SU-DHL-6 (cell line): ENCODE measurements at regions not wholly inside any gene's neighbourhood (a gene's known extent, or its start where the extent isn't known, plus 50 kb on each side); places are given as distances from the start of the nearest gene placed in this dataset.

ENCODE experiments used
- H2AFZ ChIP-seq: fragments of 200-600 bp; sonication (generic); 2 replicates; pipeline ENCODE4 v1.6.1; 2014; ENCODE audit warnings: low read depth, mild to moderate bottlenecking, moderate library complexity, mixed read lengths, antibody characterized with exemption, low read length; ENCODE audit not compliant: severe bottlenecking
- H3F3A ChIP-seq: fragments of 200-600 bp; shearing (Covaris generic); 2 replicates; pipeline ENCODE4 v1.6.0; 2016; ENCODE audit warnings: antibody characterized with exemption, mild to moderate bottlenecking; ENCODE audit not compliant: insufficient read depth
- H3K27ac ChIP-seq: fragments of 200-600 bp; sonication (generic); 2 replicates; pipeline ENCODE4 v1.5.1; 2016; ENCODE audit warnings: low read depth, mild to moderate bottlenecking, low read length, moderate library complexity, mixed read lengths
- H3K27me3 ChIP-seq: fragments of 200-600 bp; sonication (generic), shearing (Covaris generic); 2 replicates; pipeline ENCODE4 v1.6.0; 2014; ENCODE audit warnings: mild to moderate bottlenecking, low read length
- H3K36me3 ChIP-seq: fragments of 200-600 bp; sonication (generic); 2 replicates; pipeline ENCODE4 v1.6.1; 2014; ENCODE audit warnings: mild to moderate bottlenecking, low read length, mixed read lengths
- H3K4me2 ChIP-seq: fragments of 300-600, 200-600 bp; shearing (Covaris generic), sonication (generic); 2 replicates; pipeline ENCODE4 v1.6.0; 2014; ENCODE audit warnings: low read length, low read depth, mild to moderate bottlenecking; ENCODE audit not compliant: poor library complexity, severe bottlenecking
- H3K4me3 ChIP-seq: fragments of 200-600 bp; sonication (generic); 2 replicates; pipeline ENCODE4 v1.5.1; 2014; ENCODE audit warnings: antibody characterized with exemption, low read length, mild to moderate bottlenecking, mixed read lengths; ENCODE audit not compliant: insufficient read depth, poor library complexity, severe bottlenecking
- H3K79me2 ChIP-seq: fragments of 200-600 bp; sonication (generic); 2 replicates; pipeline ENCODE4 v1.6.1; 2014; ENCODE audit warnings: mild to moderate bottlenecking, low read length, moderate library complexity; ENCODE audit not compliant: insufficient read depth
- H3K9ac ChIP-seq: fragments of 200-600 bp; sonication (generic); 2 replicates; pipeline ENCODE4 v1.7.0; 2014; ENCODE audit warnings: mild to moderate bottlenecking, low read length
- H3K9me2 ChIP-seq: fragments of 200-600 bp; sonication (generic); replicated peaks from 2 replicates; pipeline ENCODE4 v1.6.1; 2014; ENCODE audit warnings: low read length; ENCODE audit not compliant: insufficient read depth
- H3K9me3 ChIP-seq: fragments of 200-600 bp; sonication (generic); 2 replicates; pipeline ENCODE4 v1.6.1; 2014; ENCODE audit warnings: low read length, mixed read lengths; ENCODE audit not compliant: insufficient read depth
- H4K20me1 ChIP-seq: fragments of 200-600 bp; sonication (generic); 2 replicates; pipeline ENCODE4 v1.6.1; 2014; ENCODE audit warnings: low read depth, mild to moderate bottlenecking, antibody characterized with exemption, low read length, moderate library complexity, mixed read lengths
- EZH2phosphoT487 ChIP-seq: fragments of 200-600 bp; sonication (generic), shearing (Covaris generic); conservative IDR thresholded peaks from 2 replicates; pipeline ENCODE4 v1.6.1; 2018; ENCODE audit warnings: mild to moderate bottlenecking, antibody characterized with exemption, low read length, moderate library complexity, mixed read lengths
- TF ChIP-seq, protein P1 (sequence below): fragments of 200-600 bp; sonication (generic); IDR thresholded peaks from one replicate; pipeline ENCODE4 v1.5.1; 2017; ENCODE audit warnings: antibody characterized with exemption, mild to moderate bottlenecking, low read length, moderate library complexity; ENCODE audit not compliant: insufficient read depth, poor library complexity, severe bottlenecking

- Histone ChIP-seq H3K27me3 (no peaks in the 10 kb centered on the region), H3F3A (no peaks in the 10 kb centered on the region), H3K9me2 (no peaks in the 10 kb centered on the region), H3K27ac (no peak overlapping the region), H3K36me3 (no peaks in the 10 kb centered on the region), H3K4me3 (no peak overlapping the region), H2AFZ (no peak overlapping the region), H3K79me2 (no peaks in the 10 kb centered on the region), H3K9ac (no peak overlapping the region), H3K4me2 (no peak overlapping the region), H3K9me3 (no peaks in the 10 kb centered on the region), H4K20me1 (no peaks in the 10 kb centered on the region)
- TF ChIP-seq EZH2phosphoT487, result no peak
- TF ChIP-seq, protein P1, sequence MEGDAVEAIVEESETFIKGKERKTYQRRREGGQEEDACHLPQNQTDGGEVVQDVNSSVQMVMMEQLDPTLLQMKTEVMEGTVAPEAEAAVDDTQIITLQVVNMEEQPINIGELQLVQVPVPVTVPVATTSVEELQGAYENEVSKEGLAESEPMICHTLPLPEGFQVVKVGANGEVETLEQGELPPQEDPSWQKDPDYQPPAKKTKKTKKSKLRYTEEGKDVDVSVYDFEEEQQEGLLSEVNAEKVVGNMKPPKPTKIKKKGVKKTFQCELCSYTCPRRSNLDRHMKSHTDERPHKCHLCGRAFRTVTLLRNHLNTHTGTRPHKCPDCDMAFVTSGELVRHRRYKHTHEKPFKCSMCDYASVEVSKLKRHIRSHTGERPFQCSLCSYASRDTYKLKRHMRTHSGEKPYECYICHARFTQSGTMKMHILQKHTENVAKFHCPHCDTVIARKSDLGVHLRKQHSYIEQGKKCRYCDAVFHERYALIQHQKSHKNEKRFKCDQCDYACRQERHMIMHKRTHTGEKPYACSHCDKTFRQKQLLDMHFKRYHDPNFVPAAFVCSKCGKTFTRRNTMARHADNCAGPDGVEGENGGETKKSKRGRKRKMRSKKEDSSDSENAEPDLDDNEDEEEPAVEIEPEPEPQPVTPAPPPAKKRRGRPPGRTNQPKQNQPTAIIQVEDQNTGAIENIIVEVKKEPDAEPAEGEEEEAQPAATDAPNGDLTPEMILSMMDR, result no peak
Observed at GRCh38 chr18:29259838-29260237, 1082.9 kb upstream of the CDH2 start.

DNA sequence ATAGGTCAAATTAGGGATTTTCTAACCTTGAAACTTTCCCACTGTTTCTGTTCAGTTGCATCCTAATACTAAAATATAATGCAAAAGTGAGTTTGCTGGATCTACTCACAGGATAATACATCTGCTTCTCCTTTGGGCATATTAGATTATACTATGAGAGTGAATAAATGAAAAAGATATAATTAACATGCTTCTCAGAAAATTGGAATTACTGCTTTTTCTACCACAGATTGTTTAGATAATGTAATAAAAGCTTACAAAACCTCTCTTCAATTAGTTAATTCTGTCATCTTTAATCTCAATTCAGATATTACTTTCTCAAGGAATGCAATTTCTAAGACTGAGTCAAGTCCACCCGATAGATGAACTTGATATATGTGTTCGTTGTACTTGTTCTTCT is 1077.2 kb upstream of the CDH2 start:
- Histone ChIP-seq H3K9ac (no peak overlapping the region), H3K79me2 (no peaks in the 10 kb centered on the region), H3K9me3 (no peaks in the 10 kb centered on the region), H4K20me1 (no peaks in the 10 kb centered on the region), H2AFZ (no peak overlapping the region), H3K27ac (no peak overlapping the region), H3K4me2 (no peak overlapping the region), H3K27me3 (no peaks in the 10 kb centered on the region), H3K36me3 (no peaks in the 10 kb centered on the region), H3F3A (no peaks in the 10 kb centered on the region), H3K9me2 (no peaks in the 10 kb centered on the region), H3K4me3 (no peak overlapping the region)
- TF ChIP-seq EZH2phosphoT487, result no peak
- TF ChIP-seq, protein P1, result no peak

GRCh38 chr18:29251681-29252080 is 1074.8 kb upstream of the CDH2 start:
- TF ChIP-seq EZH2phosphoT487, result no peak
- TF ChIP-seq, protein P1, result no peak
- Histone ChIP-seq H3K27me3 (no peaks in the 10 kb centered on the region), H2AFZ (no peak overlapping the region), H3K79me2 (no peaks in the 10 kb centered on the region), H3K4me3 (no peak overlapping the region), H3K36me3 (no peaks in the 10 kb centered on the region), H3K4me2 (no peak overlapping the region), H3K27ac (no peak overlapping the region), H3K9me3 (no peaks in the 10 kb centered on the region), H3K9me2 (no peaks in the 10 kb centered on the region), H4K20me1 (no peaks in the 10 kb centered on the region), H3K9ac (no peak overlapping the region), H3F3A (no peaks in the 10 kb centered on the region)

GRCh38 chr18:29250843-29251242 is 1073.9 kb upstream of the CDH2 start:
- TF ChIP-seq, protein P1, result no peak
- TF ChIP-seq EZH2phosphoT487, result no peak
- H3K9me3 ChIP-seq, result no peaks in the 10 kb centered on the region
- no peak overlapping the region for H2AFZ ChIP-seq
- no peak overlapping the region for H3K27ac ChIP-seq
- H3K36me3 ChIP-seq, result no peaks in the 10 kb centered on the region
- no peak overlapping the region for H3K9ac ChIP-seq
- H4K20me1 ChIP-seq, result no peaks in the 10 kb centered on the region
- H3F3A ChIP-seq, result no peaks in the 10 kb centered on the region
- H3K79me2 ChIP-seq, result no peaks in the 10 kb centered on the region
- no peak overlapping the region for H3K4me3 ChIP-seq
- no peaks in the 10 kb centered on the region for H3K9me2 ChIP-seq
- no peak overlapping the region for H3K4me2 ChIP-seq
- H3K27me3 ChIP-seq, result no peaks in the 10 kb centered on the region
